GM19455 (cell line): ENCODE measurements at regions not wholly inside any gene's neighbourhood (a gene's known extent, or its start where the extent isn't known, plus 50 kb on each side); places are given as distances from the start of the nearest gene placed in this dataset.

Source experiments
- ATAC-seq: cut with Tn5 transposase; IDR thresholded peaks from one replicate; pipeline ENCODE4 v1.9.1; 2021; ENCODE audit not compliant: unreplicated experiment

- no peak for ATAC-seq
Observed at GRCh38 chr6:43856005-43856765, 86.2 kb downstream of the VEGFA start.

DNA sequence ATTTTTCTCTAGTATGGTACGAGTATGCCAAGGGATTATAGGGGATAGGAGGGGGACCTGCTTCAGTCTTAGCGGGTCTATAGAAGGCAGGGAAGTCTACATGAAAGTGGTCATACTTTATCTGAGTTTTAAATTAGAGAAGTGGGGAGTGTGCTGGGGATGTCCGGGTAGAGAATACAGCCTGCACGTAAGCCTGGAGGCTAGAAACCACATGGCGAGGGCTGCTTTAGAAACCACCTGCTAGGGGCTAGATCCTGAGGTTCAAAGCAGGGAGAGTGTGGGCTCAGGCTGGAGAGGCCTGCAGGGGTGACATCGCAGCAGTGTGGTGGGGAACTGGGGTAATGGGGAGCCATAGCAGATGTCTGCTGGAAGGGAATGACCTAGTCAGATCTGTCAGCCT, 85.2 kb downstream of the VEGFA start:
- no peak for ATAC-seq

GRCh38 chr6:43853066-43853650, 83.1 kb downstream of the VEGFA start:
- ATAC-seq: no peak

GRCh38 chr6:43852350-43852864, 82.4 kb downstream of the VEGFA start:
- ATAC-seq: no peak

- ATAC-seq: no peak
Observed at GRCh38 chr6:43851204-43851865, 81.3 kb downstream of the VEGFA start.

GRCh38 chr6:43850314-43851203, 80.5 kb downstream of the VEGFA start:
- ATAC-seq: no peak

DNA sequence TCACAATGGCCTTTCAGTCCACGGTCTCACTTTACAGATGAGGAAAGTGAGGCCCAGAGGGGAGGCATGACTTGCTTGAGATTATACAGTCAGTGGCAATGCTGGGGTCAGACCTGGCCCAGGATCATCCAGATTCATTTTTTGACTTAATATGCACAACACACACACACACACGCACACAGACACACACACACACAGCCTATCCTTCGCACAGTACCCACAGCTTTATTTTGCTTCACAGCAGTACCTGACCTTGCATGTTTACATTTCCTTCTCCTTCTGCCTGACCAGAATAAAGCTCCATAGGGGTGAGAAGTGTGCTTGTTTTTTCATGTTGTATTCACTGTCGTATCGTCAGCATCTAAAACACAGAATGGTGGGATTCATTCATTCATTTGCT, 79.8 kb downstream of the VEGFA start:
- no peak for ATAC-seq

- ATAC-seq: no peak
Observed at GRCh38 chr6:43848671-43849391, 78.8 kb downstream of the VEGFA start.

- no peak for ATAC-seq
Observed at GRCh38 chr6:43847741-43848630, 78.0 kb downstream of the VEGFA start.

GRCh38 chr6:43846556-43846955, 76.5 kb downstream of the VEGFA start:
- no peak for ATAC-seq

- ATAC-seq: no peak
Observed at GRCh38 chr6:43845646-43846045, 75.6 kb downstream of the VEGFA start.

DNA sequence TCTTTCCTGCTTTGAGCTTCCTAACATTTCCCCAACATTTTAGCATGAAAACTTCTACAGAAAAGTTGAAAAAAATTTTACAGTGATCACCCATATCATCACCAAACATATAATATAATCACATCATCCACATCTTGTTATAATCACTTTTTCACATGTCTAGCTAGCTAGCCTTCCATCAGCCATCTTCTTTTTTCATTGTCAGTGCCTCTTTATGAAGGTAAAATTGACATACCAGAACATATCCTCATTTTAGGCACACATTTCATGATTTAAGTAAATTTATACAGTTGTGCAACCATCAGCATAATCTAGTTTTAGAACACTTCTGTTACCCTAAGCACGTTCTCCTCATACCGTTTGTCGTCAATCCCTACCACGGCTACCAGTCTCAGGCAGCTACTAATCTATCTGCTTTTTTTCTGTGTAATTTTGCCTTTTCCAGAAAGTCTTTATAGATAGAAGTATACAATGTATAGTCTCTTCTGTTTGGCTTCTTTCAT, 73.7 kb downstream of the VEGFA start:
- no peak for ATAC-seq

GRCh38 chr6:43843097-43843645, 73.2 kb downstream of the VEGFA start:
- no peak for ATAC-seq

GRCh38 chr6:43842231-43842794, 72.3 kb downstream of the VEGFA start:
- no peak for ATAC-seq

GRCh38 chr6:43840490-43841218, 70.6 kb downstream of the VEGFA start:
- no peak for ATAC-seq

DNA sequence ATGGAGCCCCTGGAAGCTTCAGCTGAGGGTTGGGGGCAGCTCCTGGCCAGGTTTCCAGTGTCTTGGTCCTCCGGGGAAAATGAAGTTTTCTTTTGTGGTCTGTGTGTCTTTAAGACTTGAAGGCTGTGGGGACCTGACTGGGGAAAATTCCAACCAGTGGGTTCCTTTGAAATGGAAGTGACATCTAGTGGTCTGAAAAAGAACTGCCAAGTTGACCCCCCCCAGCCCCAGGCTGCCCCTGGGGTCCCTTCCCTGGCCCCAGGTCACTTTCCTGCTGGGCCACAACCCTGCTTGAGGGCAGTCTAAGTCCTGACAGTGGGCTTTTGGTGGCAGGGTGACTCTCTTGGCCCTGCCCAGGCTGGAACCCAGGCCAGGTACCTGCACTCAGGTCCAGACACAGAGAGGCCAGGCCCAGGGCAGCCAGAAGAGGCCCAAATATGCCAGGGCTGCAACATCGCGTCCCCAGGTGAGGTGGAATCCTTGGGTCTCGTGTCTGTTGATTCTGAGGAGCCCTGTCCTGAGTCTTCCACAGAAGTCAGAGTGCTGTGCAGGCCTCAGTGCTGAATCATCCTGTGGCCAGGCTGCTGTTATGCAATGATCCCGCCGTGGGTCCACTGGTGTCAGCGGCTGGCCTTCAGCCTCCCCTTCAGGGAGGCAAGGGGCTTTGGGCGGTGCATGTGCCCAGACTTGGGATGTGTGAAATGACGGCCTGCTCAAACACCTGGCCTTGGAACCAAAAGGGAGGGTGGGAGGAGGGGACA, 68.4 kb downstream of the VEGFA start:
- ATAC-seq: no peak

DNA sequence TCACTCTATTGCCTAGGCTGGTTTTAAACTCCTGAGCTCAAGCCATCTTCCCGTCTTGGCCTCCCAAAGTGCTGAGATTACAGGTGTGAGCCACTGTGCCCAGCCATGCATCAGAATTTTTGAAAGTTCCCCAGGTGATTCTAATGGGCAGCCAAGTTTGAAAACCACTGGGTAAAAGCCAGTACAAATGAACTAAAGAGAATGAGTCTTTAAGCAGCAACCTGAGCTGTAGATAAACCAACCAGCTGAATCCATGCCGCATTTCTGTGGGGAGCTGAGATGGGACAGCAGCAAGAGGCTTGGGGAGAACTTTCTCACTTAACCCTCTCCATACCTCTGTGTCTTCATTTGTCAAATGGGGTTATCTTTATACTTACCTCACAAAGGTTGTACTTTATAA, 67.5 kb downstream of the VEGFA start:
- ATAC-seq: no peak
